ENCODE measurements at regions not wholly inside any gene's neighbourhood (a gene's known extent, or its start where the extent isn't known, plus 50 kb on each side); places are given as distances from the start of the nearest gene placed in this dataset.

DNA sequence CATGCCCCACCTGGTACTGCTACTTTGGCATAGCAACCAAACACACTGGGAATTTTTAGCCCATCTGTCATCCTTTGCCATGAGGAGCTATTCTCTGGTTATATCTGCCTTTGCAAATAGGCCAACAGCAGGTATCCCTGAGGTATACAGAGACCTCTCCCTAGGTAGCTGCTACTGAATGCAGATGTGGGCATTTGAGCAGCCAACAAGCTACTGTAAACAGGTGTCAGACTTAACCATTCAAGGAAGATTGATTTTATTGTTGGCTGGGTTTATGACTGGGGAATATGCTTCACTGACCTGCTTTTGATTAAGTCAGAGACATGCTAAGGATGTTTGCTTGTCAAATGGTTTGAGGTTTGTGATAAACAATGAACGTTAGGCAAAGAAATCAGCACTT is 183.2 kb downstream of the OXSM start:
- TF ChIP-seq CTCF (IDR thresholded peaks at IDR 0.05; ENCODE audit: low read depth, low read length), result no peak
- TF ChIP-seq, protein P1, sequence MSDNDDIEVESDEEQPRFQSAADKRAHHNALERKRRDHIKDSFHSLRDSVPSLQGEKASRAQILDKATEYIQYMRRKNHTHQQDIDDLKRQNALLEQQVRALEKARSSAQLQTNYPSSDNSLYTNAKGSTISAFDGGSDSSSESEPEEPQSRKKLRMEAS (IDR thresholded peaks at IDR 0.05; ENCODE audit: low read depth, low read length), result no peak
